IMR-90 (cell line): ENCODE measurements at regions not wholly inside any gene's neighbourhood (a gene's known extent, or its start where the extent isn't known, plus 50 kb on each side); places are given as distances from the start of the nearest gene placed in this dataset.

Experiments used
- ATAC-seq: fragments of 200-7000 bp; cut with Tn5 transposase; 2 replicates; pipeline ENCODE4 v1.9.1; 2020; ENCODE audit warnings: low read depth, mild to moderate bottlenecking, moderate library complexity
- BruUV-seq: library from RNA; stranded (reverse); fragments of 400-500 nt; replicated peaks from 2 replicates; lab custom pipeline; 2021; lab: Mats Ljungman, UMichigan
- CTCF ChIA-PET: fragments of 300-600 bp; formaldehyde crosslinking; extraction: SDS; loops from one replicate; lab custom pipeline; 2021; ENCODE audit warnings: antibody characterized with exemption; lab: Yijun Ruan, JAX
- POLR2A ChIA-PET: fragments of 300-600 bp; sonication (Branson Sonifier 250); formaldehyde crosslinking; loops from one replicate; lab custom pipeline; 2022; ENCODE audit warnings: antibody characterized with exemption; ENCODE audit not compliant: unreplicated experiment; lab: Charles Lee
- DNase-seq: peaks from one replicate; pipeline ENCODE4 v3.0.0; 2013
- H2AFZ ChIP-seq: replicated peaks from 2 replicates; pipeline ENCODE3; 2013; ENCODE audit warnings: low read length, mild to moderate bottlenecking; ENCODE audit not compliant: poor library complexity
- H2AK5ac ChIP-seq: 2 replicates; pipeline ENCODE4 v1.6.1; 2013; ENCODE audit warnings: low read depth, low read length, inconsistent platforms
- H2AK9ac ChIP-seq: replicated peaks from 2 replicates; pipeline ENCODE3; 2013; ENCODE audit warnings: mild to moderate bottlenecking, low read depth, low read length, moderate library complexity; ENCODE audit not compliant: poor library complexity
- H2BK120ac ChIP-seq: 2 replicates; pipeline ENCODE4 v1.6.1; 2013; ENCODE audit warnings: low read depth, low read length, inconsistent platforms
- H2BK15ac ChIP-seq: 3 replicates; pipeline ENCODE4 v1.6.1; 2013; ENCODE audit warnings: low read depth, low read length, inconsistent platforms
- H2BK20ac ChIP-seq: 2 replicates; pipeline ENCODE4 v1.6.1; 2013; ENCODE audit warnings: low read depth, mild to moderate bottlenecking, inconsistent platforms, low read length, moderate library complexity
- H2BK5ac ChIP-seq: 2 replicates; pipeline ENCODE4 v1.6.1; 2013; ENCODE audit warnings: mild to moderate bottlenecking, low read depth, low read length, inconsistent platforms; ENCODE audit not compliant: poor library complexity, severe bottlenecking
- H3K14ac ChIP-seq: replicated peaks from 2 replicates; pipeline ENCODE4 v1.6.1; 2013; ENCODE audit warnings: low read depth, low read length, inconsistent platforms
- H3K18ac ChIP-seq: 2 replicates; pipeline ENCODE4 v1.6.1; 2013; ENCODE audit warnings: low read depth, low read length, control low read depth
- H3K23ac ChIP-seq: 2 replicates; pipeline ENCODE4 v1.6.1; 2013; ENCODE audit warnings: low read depth, low read length, inconsistent platforms
- H3K27ac ChIP-seq: 2 replicates; pipeline ENCODE4 v1.5.1; 2013; ENCODE audit warnings: mild to moderate bottlenecking, control low read depth, low read length; ENCODE audit not compliant: insufficient read depth
- H3K27me3 ChIP-seq: 2 replicates; pipeline ENCODE4 v1.6.1; 2013; ENCODE audit warnings: low read length; ENCODE audit not compliant: control insufficient read depth, insufficient read depth
- H3K36me3 ChIP-seq: 2 replicates; pipeline ENCODE4 v1.6.1; 2013; ENCODE audit warnings: low read length, mixed read lengths; ENCODE audit not compliant: control insufficient read depth, insufficient read depth
- H3K4ac ChIP-seq: 2 replicates; pipeline ENCODE4 v1.6.1; 2013; ENCODE audit warnings: low read depth, low read length, inconsistent platforms
- H3K4me1 ChIP-seq: 2 replicates; pipeline ENCODE4 v1.6.1; 2013; ENCODE audit warnings: low read length, mixed read lengths; ENCODE audit not compliant: control insufficient read depth, insufficient read depth
- H3K4me2 ChIP-seq: 2 replicates; pipeline ENCODE4 v1.6.1; 2013; ENCODE audit warnings: low read depth, mild to moderate bottlenecking, control low read depth, low read length, moderate library complexity
- H3K4me3 ChIP-seq: 2 replicates; pipeline ENCODE4 v1.5.1; 2013; ENCODE audit warnings: low read depth, mild to moderate bottlenecking, control low read depth, low read length, moderate library complexity; ENCODE audit not compliant: insufficient read depth
- H3K56ac ChIP-seq: 2 replicates; pipeline ENCODE4 v1.6.1; 2013; ENCODE audit warnings: low read length, inconsistent platforms; ENCODE audit not compliant: insufficient read depth; ENCODE audit errors: extremely low read depth
- H3K79me1 ChIP-seq, 2 experiments: 2 replicates each; pipeline ENCODE4 v1.6.1; 2013; ENCODE audit warnings: low read length in 2 of 2, inconsistent platforms in 1 of 2, low read depth in 1 of 2
- H3K9ac ChIP-seq: 2 replicates; pipeline ENCODE4 v1.6.1; 2013; ENCODE audit warnings: low read depth, low read length, control low read depth
- H3K9me1 ChIP-seq: 2 replicates; pipeline ENCODE4 v1.6.1; 2013; ENCODE audit warnings: low read length, inconsistent platforms; ENCODE audit not compliant: insufficient read depth
- H3K9me3 ChIP-seq: 2 replicates; pipeline ENCODE4 v1.6.1; 2013; ENCODE audit warnings: low read length; ENCODE audit not compliant: control insufficient read depth, insufficient read depth
- H4K20me1 ChIP-seq: 2 replicates; pipeline ENCODE4 v1.6.1; 2013; ENCODE audit warnings: low read length, inconsistent platforms; ENCODE audit not compliant: insufficient read depth
- H4K5ac ChIP-seq: 2 replicates; pipeline ENCODE4 v1.6.1; 2013; ENCODE audit warnings: mild to moderate bottlenecking, low read depth, low read length, control low read depth
- H4K8ac ChIP-seq, 2 experiments: 2 replicates each; pipeline ENCODE4 v1.6.1; 2013; ENCODE audit warnings: low read depth in 2 of 2, low read length in 2 of 2, control low read depth in 1 of 2, inconsistent platforms in 1 of 2
- H4K91ac ChIP-seq: 2 replicates; pipeline ENCODE4 v1.6.1; 2013; ENCODE audit warnings: low read depth, low read length, inconsistent platforms; ENCODE audit not compliant: insufficient read depth
- CEBPB ChIP-seq: IDR thresholded peaks from 2 replicates; pipeline ENCODE4 v1.6.1; 2012; ENCODE audit warnings: low read depth, low read length, improper control_type of control experiment
- FOS ChIP-seq: fragments of 150-350 bp; IDR thresholded peaks from 2 replicates; pipeline ENCODE4 v1.6.1; 2016; ENCODE audit warnings: low read depth, low read length
- MXI1 ChIP-seq: IDR thresholded peaks from 2 replicates; pipeline ENCODE4 v1.6.1; 2012; ENCODE audit warnings: low read depth, mild to moderate bottlenecking, low read length, moderate library complexity, borderline replicate concordance
- NFE2L2 ChIP-seq: fragments of 150-350 bp; IDR thresholded peaks from 2 replicates; pipeline ENCODE4 v1.6.1; 2016; ENCODE audit warnings: low read depth, mild to moderate bottlenecking, low read length
- RCOR1 ChIP-seq: IDR thresholded peaks from 2 replicates; pipeline ENCODE4 v1.6.1; 2012; ENCODE audit warnings: mild to moderate bottlenecking, low read length, improper control_type of control experiment; ENCODE audit not compliant: insufficient replicate concordance
- RFX5 ChIP-seq: IDR thresholded peaks from 2 replicates; pipeline ENCODE4 v1.8.0; 2012; ENCODE audit warnings: low read depth, mild to moderate bottlenecking, low read length, moderate library complexity
- SMC3 ChIP-seq: fragments of 150-350 bp; IDR thresholded peaks from 2 replicates; pipeline ENCODE4 v1.6.1; 2016; ENCODE audit warnings: low read depth, mild to moderate bottlenecking, antibody characterized with exemption, low read length, moderate library complexity
- WGBS, 2 experiments: methylation state at CpG; one replicate each; pipeline versions ENCODE4 v1.1.5 to v1.1.7; 2013; ENCODE audit warnings: missing lambda C conversion rate in 2 of 2; ENCODE audit not compliant: insufficient read length in 1 of 2; ENCODE audit errors: extremely low coverage in 2 of 2; 5-methylcytosine and 5-hydroxymethylcytosine counted together
- dilution Hi-C: fragments of 300-500 bp; cut with HindIII; formaldehyde crosslinking; loops from one replicate; pipeline ENCODE4 v1.14.3; 2018; ENCODE audit warnings: low sequenced_read_pairs; ENCODE audit not compliant: unreplicated experiment
- in situ Hi-C: fragments of 300-500 bp; cut with MboI; formaldehyde crosslinking; loops from 3 replicates; pipeline ENCODE4 v1.14.3; 2019; ENCODE audit warnings: low sequenced_read_pairs, inconsistent platforms, mixed read lengths
- intact Hi-C: fragments of 100-400 bp; cut with micrococcal nuclease; formaldehyde crosslinking; loops from 2 replicates; pipeline ENCODE4 v1.10.0; 2022
- TF ChIP-seq, protein P1 (sequence below): conservative IDR thresholded peaks from 2 replicates; pipeline ENCODE4 v1.5.1; 2012; ENCODE audit warnings: mild to moderate bottlenecking, low read depth, low read length, improper control_type of control experiment

DNA sequence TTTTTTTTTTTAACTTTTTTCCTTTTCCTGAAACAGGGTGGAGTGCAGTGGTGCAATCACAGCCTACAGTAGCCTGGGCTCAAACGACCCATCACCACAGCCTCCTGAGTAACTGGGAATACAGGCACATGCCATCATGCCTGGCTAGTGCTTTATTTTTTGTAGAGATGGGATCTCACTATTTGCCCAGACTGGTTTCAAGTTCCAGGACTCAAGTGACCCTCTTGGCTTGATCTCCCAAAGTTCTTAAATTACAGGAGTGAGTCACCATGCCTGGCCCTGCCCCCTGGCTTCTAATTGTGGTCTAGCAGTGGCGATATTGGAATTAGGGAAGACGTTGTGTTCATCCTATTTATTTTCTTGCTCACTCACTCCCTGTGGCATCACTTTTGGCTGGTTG, 1138.4 kb downstream of the SI start:
- Histone ChIP-seq H3K27ac (no peak overlapping the region), H2BK15ac (no peak overlapping the region), H3K14ac (no peak overlapping the region), H3K23ac (no peak overlapping the region), H3K9me3 (no peaks in the 10 kb centered on the region; the same call in none of the 2 replicates), H2AK9ac (no peak overlapping the region), H4K91ac (no peak overlapping the region), H2BK120ac (no peak overlapping the region), H2AK5ac (no peak overlapping the region), H2BK20ac (no peak overlapping the region), H3K4me2 (no peak overlapping the region), H3K36me3 (no peaks in the 10 kb centered on the region), H3K18ac (no peak overlapping the region), H3K9me1 (no peaks in the 10 kb centered on the region), H3K27me3 (no peaks in the 10 kb centered on the region), H3K56ac (no peak overlapping the region), H4K20me1 (no peaks in the 10 kb centered on the region), H3K4me3 (no peak overlapping the region), H3K4ac (no peak overlapping the region), H2AFZ (no peak overlapping the region), H2BK5ac (no peak overlapping the region), H4K5ac (no peak overlapping the region), H3K79me1 (no peaks in the 10 kb centered on the region), H3K9ac (no peak overlapping the region), H3K4me1 (no peaks in the 10 kb centered on the region), H4K8ac (no peak overlapping the region)
- CTCF ChIA-PET, result no interaction called here
- DNase-seq (no peak), ATAC-seq (no peak)
- intact Hi-C loops (no loop called here), dilution Hi-C loops (no loop called here), in situ Hi-C loops (no loop called here)
- POLR2A ChIA-PET, result no interaction called here
- no TSS peak for BruUV-seq
- TF ChIP-seq MXI1, result no peak
- no peak for TF ChIP-seq NFE2L2
- TF ChIP-seq RFX5, result no peak
- TF ChIP-seq RCOR1, result no peak
- TF ChIP-seq, protein P1, sequence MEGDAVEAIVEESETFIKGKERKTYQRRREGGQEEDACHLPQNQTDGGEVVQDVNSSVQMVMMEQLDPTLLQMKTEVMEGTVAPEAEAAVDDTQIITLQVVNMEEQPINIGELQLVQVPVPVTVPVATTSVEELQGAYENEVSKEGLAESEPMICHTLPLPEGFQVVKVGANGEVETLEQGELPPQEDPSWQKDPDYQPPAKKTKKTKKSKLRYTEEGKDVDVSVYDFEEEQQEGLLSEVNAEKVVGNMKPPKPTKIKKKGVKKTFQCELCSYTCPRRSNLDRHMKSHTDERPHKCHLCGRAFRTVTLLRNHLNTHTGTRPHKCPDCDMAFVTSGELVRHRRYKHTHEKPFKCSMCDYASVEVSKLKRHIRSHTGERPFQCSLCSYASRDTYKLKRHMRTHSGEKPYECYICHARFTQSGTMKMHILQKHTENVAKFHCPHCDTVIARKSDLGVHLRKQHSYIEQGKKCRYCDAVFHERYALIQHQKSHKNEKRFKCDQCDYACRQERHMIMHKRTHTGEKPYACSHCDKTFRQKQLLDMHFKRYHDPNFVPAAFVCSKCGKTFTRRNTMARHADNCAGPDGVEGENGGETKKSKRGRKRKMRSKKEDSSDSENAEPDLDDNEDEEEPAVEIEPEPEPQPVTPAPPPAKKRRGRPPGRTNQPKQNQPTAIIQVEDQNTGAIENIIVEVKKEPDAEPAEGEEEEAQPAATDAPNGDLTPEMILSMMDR, result no peak
- TF ChIP-seq FOS, result no peak
- no peak for TF ChIP-seq CEBPB
- no peak for TF ChIP-seq SMC3
- WGBS, 2 experiments, result no CpG with 5 or more reads among the region's 3 CpGs
